Activated CD8-positive, alpha-beta T cell treated with anti-CD3 and anti-CD28 coated beads, Interleukin-2, amount 10 ng/mL, durations not matched to agents 7 days and 5 days (primary cell): ENCODE measurements at regions not wholly inside any gene's neighbourhood (a gene's known extent, or its start where the extent isn't known, plus 50 kb on each side); places are given as distances from the start of the nearest gene placed in this dataset.

Experiments used
- ATAC-seq: fragments of 150-1000 bp; cut with Tn5 transposase; one replicate; pipeline ENCODE4 v1.10.0; 2021; ENCODE audit warnings: moderate library complexity
- CTCF ChIA-PET: fragments of 350-600 bp; sonication (Branson Sonifier 250); formaldehyde crosslinking; loops from one replicate; lab custom pipeline; 2021; ENCODE audit warnings: antibody characterized with exemption; lab: Charles Lee
- POLR2A ChIA-PET: fragments of 350-600 bp; sonication (Branson Sonifier 250); formaldehyde crosslinking; loops from one replicate; lab custom pipeline; 2021; ENCODE audit warnings: antibody characterized with exemption; lab: Charles Lee
- DNase-seq: peaks from one replicate; pipeline ENCODE4 v3.0.0-alpha.2; 2020
- H3K27ac Mint-ChIP-seq: one replicate; pipeline ENCODE4 v1.8.0; 2021; ENCODE audit warnings: mild to moderate bottlenecking, mixed read lengths
- H3K27me3 Mint-ChIP-seq: one replicate; pipeline ENCODE4 v1.8.0; 2021; ENCODE audit warnings: low read depth, mixed read lengths
- H3K36me3 Mint-ChIP-seq: one replicate; pipeline ENCODE4 v1.8.0; 2021; ENCODE audit warnings: low read depth, mixed read lengths
- H3K4me1 Mint-ChIP-seq: one replicate; pipeline ENCODE4 v1.8.0; 2021; ENCODE audit warnings: low read depth, mixed read lengths
- H3K4me3 Mint-ChIP-seq: one replicate; pipeline ENCODE4 v1.8.0; 2021; ENCODE audit warnings: mild to moderate bottlenecking, mixed read lengths
- H3K9me3 Mint-ChIP-seq: one replicate; pipeline ENCODE4 v1.8.0; 2022; ENCODE audit warnings: mixed read lengths; ENCODE audit not compliant: insufficient read depth

DNA sequence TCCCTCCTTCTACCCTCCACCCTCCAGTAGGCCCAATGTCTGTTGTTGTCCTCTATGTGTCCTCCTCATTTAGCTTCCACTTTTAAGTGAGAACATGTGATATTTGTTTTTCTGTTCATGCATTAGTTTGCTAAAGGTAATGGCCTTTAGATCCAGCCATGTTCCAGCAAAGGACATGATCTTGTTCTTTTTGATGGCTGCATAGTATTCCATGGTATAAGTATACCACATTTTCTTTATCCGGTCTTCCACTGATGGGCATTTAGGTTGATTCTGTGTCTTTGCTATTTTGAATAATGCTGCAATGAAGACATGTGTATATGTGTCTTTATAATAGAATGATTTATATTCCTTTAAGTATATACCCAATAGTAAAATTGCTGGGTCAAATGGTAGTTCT lies 232.5 kb upstream of the PRR16 start:
- no peak for DNase-seq
- Mint-ChIP-seq H3K27me3 (no peaks in the 10 kb centered on the region), H3K4me3 (no peak overlapping the region), H3K4me1 (no peaks in the 10 kb centered on the region), H3K36me3 (no peaks in the 10 kb centered on the region), H3K27ac (no peak overlapping the region), H3K9me3 (no peaks in the 10 kb centered on the region)
- POLR2A ChIA-PET: no interaction called here
- CTCF ChIA-PET: no interaction called here
- no peak for ATAC-seq

DNA sequence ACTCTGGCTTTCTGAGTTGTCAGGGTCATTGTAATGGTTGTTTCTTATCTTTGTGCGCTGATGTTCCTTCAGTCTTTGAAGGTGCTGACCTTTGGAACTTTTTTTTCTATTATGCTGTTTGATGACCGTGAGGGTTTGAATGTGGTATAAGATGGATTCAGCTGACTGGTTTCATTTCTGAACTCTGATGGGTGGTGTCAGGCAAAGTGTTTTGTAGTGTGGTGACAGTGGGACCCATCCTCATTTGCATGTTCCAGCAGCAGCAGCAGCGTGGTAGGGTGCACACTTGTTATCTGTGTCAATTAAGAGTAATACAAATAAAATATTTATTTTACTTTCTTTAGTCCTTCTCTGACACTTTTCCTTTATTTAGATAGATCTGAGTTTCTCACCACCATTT lies 227.7 kb upstream of the PRR16 start:
- DNase-seq (no peak), ATAC-seq (no peak)
- Mint-ChIP-seq H3K9me3 (no peaks in the 10 kb centered on the region), H3K36me3 (no peaks in the 10 kb centered on the region), H3K4me1 (no peaks in the 10 kb centered on the region), H3K27ac (no peak overlapping the region), H3K27me3 (no peaks in the 10 kb centered on the region), H3K4me3 (no peak overlapping the region)
- CTCF ChIA-PET: no interaction called here
- POLR2A ChIA-PET: no interaction called here

DNA sequence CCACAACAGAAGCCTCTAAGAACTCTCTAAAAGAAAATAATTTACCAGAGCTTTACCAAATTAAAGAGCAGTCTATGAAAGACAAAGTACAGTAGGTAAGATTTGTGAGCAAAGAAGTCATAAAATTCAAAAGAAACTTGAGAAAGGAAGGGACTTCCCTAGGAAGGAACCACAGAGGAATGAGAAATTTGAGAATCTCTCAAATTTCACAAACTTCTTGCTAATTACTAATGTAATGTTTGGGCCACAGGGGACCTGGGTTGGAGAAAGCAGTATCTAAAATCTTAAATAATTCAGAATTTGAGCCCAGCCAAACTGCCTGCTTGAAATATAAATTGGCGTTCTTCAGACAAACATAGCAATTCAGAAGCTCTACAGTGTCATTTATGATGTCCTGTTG lies 225.0 kb upstream of the PRR16 start:
- H3K27me3 Mint-ChIP-seq: no peaks in the 10 kb centered on the region
- no peaks in the 10 kb centered on the region for H3K4me1 Mint-ChIP-seq
- ATAC-seq (no peak), DNase-seq (no peak)
- no peaks in the 10 kb centered on the region for H3K36me3 Mint-ChIP-seq
- no peak overlapping the region for H3K4me3 Mint-ChIP-seq
- ChIA-PET POLR2A (no interaction called here), CTCF (no interaction called here)
- no peak overlapping the region for H3K27ac Mint-ChIP-seq
- no peaks in the 10 kb centered on the region for H3K9me3 Mint-ChIP-seq

DNA sequence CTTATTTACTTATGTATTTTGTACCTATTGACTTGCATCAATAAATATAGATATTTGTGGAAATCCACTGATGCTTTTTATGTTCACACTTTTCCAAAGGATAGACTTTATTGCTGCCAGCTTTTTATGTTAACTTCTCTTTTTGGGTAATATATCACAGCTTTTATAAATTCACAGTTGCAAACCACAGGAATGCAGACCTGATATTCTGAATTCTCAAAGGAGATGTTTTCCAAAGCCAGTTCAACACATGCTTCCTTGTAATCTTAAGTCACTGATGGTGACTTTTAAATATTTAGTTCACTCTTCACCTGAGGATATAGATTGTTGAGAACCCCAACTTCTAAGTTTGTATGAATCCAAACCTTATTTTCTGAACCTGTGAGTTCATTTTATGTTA lies 223.4 kb upstream of the PRR16 start:
- Mint-ChIP-seq H3K36me3 (no peaks in the 10 kb centered on the region), H3K27me3 (no peaks in the 10 kb centered on the region), H3K4me1 (no peaks in the 10 kb centered on the region), H3K4me3 (no peak overlapping the region), H3K9me3 (no peaks in the 10 kb centered on the region), H3K27ac (no peak overlapping the region)
- ChIA-PET POLR2A (no interaction called here), CTCF (no interaction called here)
- DNase-seq: no peak
- ATAC-seq: no peak

DNA sequence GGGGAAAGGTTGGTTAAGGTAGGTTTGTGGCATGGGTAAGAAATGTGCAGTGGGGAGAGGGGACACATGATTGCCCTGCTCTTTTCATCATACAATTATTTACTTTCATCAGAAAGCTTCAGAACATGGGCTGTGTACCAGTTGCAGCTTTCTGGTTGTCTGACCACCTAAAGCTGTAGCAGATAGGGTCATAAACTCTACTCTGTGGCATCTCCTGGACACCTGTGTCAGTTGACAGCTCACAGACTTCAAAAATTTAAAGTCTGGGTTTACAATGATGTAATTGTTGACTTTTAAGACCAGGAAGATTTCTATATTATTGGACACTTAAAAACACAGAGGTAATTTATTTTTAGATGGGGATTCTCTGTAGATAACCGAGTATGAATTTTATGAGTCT lies 222.7 kb upstream of the PRR16 start:
- ChIA-PET CTCF (no interaction called here), POLR2A (no interaction called here)
- Mint-ChIP-seq H3K4me3 (no peak overlapping the region), H3K9me3 (no peaks in the 10 kb centered on the region), H3K27ac (no peak overlapping the region), H3K36me3 (no peaks in the 10 kb centered on the region), H3K4me1 (no peaks in the 10 kb centered on the region), H3K27me3 (no peaks in the 10 kb centered on the region)
- ATAC-seq: no peak
- no peak for DNase-seq

DNA sequence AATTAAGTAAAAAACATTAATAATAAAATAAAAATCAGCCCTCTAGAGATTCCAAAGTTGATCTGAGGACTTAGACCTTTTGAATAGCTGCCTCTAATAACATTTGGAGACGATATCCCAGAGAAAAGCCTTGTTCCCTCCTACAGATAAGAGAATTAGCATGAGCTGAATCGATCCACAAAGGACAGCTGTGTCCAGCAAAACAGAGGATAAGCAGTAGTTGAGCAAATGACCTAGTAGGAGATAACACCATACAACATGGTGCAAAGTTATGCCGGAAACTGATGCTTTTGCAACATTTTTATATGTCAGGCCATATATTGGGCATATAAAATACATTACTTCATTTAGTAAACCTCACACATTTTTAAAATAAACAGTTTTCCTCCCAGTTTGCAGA lies 212.2 kb upstream of the PRR16 start:
- H3K27ac Mint-ChIP-seq: no peak overlapping the region
- H3K27me3 Mint-ChIP-seq: no peaks in the 10 kb centered on the region
- H3K9me3 Mint-ChIP-seq: no peaks in the 10 kb centered on the region
- no peak for ATAC-seq
- H3K4me3 Mint-ChIP-seq: no peak overlapping the region
- CTCF ChIA-PET: no interaction called here
- no peaks in the 10 kb centered on the region for H3K36me3 Mint-ChIP-seq
- no peak for DNase-seq
- POLR2A ChIA-PET: no interaction called here
- no peaks in the 10 kb centered on the region for H3K4me1 Mint-ChIP-seq

DNA sequence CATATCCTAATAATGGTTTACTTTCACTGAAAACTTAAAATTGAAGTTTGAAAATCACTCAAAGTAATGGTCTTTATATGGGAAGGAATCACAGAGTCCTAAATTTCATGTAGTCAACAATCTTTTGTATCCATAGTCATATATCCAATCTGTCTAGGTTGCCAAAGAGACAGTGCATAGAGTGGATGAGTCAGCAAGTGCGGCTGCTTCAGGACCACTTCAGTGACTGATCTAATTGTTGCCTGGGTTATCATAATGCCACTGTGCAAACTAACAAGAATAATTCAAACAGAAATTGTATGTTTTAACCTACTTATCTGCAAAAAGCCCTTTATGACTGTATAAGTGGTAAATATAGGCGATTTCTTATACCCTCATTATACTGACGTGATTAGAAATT lies 211.3 kb upstream of the PRR16 start:
- DNase-seq (no peak), ATAC-seq (no peak)
- no peaks in the 10 kb centered on the region for H3K27me3 Mint-ChIP-seq
- no peaks in the 10 kb centered on the region for H3K9me3 Mint-ChIP-seq
- no peaks in the 10 kb centered on the region for H3K4me1 Mint-ChIP-seq
- no peaks in the 10 kb centered on the region for H3K36me3 Mint-ChIP-seq
- H3K27ac Mint-ChIP-seq: no peak overlapping the region
- ChIA-PET CTCF (no interaction called here), POLR2A (no interaction called here)
- no peak overlapping the region for H3K4me3 Mint-ChIP-seq

DNA sequence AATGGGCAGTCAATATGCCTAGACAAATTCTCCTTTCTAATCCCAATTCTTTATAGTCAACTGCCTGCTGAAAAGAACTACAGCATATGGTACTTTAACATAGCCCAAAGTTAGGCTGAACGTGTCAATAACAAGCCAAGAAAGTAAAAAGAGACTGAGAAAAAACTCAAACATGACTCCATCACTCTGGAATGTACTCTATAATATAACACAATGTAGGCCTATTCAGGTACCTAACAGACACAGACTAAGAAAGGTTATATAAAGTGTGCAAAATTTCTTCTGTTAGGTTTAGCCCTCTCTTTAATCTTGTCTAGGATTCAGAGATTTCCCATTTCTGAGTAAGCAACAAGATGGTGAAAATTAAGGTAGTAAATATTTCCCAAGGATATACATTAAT lies 209.7 kb upstream of the PRR16 start:
- ATAC-seq (no peak), DNase-seq (no peak)
- no peaks in the 10 kb centered on the region for H3K4me1 Mint-ChIP-seq
- ChIA-PET POLR2A (no interaction called here), CTCF (no interaction called here)
- H3K4me3 Mint-ChIP-seq: no peak overlapping the region
- no peaks in the 10 kb centered on the region for H3K36me3 Mint-ChIP-seq
- H3K27ac Mint-ChIP-seq: no peak overlapping the region
- H3K9me3 Mint-ChIP-seq: no peaks in the 10 kb centered on the region
- H3K27me3 Mint-ChIP-seq: no peaks in the 10 kb centered on the region

DNA sequence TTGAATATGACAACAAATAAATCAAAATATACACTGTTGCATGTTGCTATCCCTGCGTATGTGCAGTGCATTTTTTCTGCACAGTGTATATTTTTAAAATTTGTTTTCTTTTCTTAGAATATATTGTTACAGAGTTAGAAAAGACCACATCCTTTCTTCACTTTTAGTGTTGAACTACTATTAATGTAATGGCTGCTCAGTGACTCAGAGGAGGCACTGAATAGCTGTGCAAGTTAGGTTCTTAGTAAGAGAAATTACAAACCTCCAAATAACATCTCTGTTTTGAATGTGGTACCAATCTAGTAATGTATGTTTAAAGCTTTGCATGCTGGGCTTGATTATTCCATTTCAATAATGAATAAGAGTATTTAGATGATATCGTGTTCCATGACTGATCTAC lies 208.9 kb upstream of the PRR16 start:
- POLR2A ChIA-PET: no interaction called here

DNA sequence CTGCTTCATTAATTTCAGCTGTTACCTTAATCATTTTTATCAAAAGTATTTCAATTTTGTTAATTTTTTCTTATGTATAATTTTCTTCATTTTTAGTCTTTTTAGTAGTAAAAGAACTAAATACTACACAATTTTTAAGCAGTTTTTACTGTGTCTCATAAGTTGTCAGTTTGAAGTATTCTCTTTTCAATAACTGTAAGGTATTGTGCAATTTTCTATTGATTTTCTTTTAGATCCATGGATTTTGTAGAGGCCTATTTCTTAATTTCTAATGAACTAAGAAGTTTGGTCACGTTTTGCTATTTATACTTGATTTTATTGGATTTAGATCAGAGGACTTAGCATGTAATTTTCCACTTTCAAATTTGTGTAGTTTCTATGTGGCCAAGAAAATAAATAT lies 207.7 kb upstream of the PRR16 start:
- Mint-ChIP-seq H3K4me1 (no peaks in the 10 kb centered on the region), H3K27me3 (no peaks in the 10 kb centered on the region), H3K36me3 (no peaks in the 10 kb centered on the region), H3K27ac (no peak overlapping the region), H3K9me3 (no peaks in the 10 kb centered on the region), H3K4me3 (no peak overlapping the region)
- ChIA-PET CTCF (no interaction called here), POLR2A (no interaction called here)
- DNase-seq (no peak), ATAC-seq (no peak)

More for the DNA sequence above, 208.9 kb upstream of the PRR16 start:
- Mint-ChIP-seq H3K9me3 (no peaks in the 10 kb centered on the region), H3K4me1 (no peaks in the 10 kb centered on the region), H3K4me3 (no peak overlapping the region), H3K36me3 (no peaks in the 10 kb centered on the region), H3K27me3 (no peaks in the 10 kb centered on the region), H3K27ac (no peak overlapping the region)
- CTCF ChIA-PET: no interaction called here
- DNase-seq: no peak
- ATAC-seq: no peak

DNA sequence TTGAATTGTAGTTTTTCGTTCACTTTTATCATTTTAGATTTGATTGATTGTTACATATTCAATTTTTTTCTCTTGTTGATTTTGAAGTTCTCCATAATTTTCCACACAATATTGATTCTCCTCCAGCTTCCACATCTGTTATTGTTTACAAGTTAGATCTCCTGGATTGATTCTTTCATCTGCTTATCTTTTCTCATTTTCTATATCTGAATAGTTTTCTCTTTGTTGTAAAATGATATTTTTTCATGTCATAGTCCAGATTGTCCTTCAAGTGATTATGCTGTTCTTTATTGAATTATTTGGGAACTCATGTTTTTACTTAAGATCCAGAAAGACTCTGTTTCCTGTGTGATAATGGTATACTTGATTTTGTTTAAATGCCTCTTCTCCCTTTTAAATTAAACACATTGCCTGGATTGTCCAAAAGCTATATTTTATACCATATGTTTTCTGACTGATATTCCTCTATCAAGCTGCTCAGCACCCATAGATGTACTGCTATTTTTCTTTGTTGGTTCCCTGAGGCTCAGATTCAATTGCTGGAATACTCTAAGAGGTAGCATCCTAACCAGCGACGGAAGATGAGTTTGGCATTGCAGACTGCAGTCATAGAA lies 206.6 kb upstream of the PRR16 start:
- no peak for ATAC-seq
- CTCF ChIA-PET: interaction anchor here (1.6 kb wide), 1 partner anchor 29 kb away, joined by 3 read pairs; no protein-coding TSS in a partner anchor

DNA sequence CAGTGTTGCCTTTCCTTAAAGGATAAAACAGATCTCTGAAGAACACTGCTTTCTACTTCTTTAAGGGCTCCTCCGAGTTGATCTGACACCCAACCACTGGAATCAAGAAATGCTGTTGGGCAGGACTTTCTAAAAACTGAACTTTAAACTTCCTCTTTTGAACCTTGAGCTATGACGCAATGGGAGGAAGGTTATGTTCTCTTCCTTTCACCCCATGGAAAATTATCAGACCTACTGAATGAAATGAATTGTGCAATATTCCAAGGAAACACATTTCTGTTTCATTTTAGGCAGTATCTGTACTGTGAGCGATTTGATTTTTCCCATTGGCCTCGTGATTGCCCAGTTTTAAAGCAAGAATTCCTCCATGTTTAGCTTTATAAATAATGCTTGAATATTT lies 206.0 kb upstream of the PRR16 start:
- H3K4me3 Mint-ChIP-seq: no peak overlapping the region
- ChIA-PET CTCF (interaction anchor here (1.6 kb wide), 1 partner anchor 28 kb away, joined by 3 read pairs; no protein-coding TSS in a partner anchor), POLR2A (no interaction called here)
- no peaks in the 10 kb centered on the region for H3K36me3 Mint-ChIP-seq
- H3K27ac Mint-ChIP-seq: no peak overlapping the region
- DNase-seq (no peak), ATAC-seq (no peak)
- no peaks in the 10 kb centered on the region for H3K4me1 Mint-ChIP-seq
- H3K9me3 Mint-ChIP-seq: no peaks in the 10 kb centered on the region
- no peaks in the 10 kb centered on the region for H3K27me3 Mint-ChIP-seq

More for the DNA sequence above, 206.6 kb upstream of the PRR16 start:
- no peak for DNase-seq
- no peak overlapping the region for H3K27ac Mint-ChIP-seq
- H3K27me3 Mint-ChIP-seq: no peaks in the 10 kb centered on the region
- H3K36me3 Mint-ChIP-seq: no peaks in the 10 kb centered on the region
- no peaks in the 10 kb centered on the region for H3K4me1 Mint-ChIP-seq
- POLR2A ChIA-PET: no interaction called here
- no peak overlapping the region for H3K4me3 Mint-ChIP-seq
- no peaks in the 10 kb centered on the region for H3K9me3 Mint-ChIP-seq

DNA sequence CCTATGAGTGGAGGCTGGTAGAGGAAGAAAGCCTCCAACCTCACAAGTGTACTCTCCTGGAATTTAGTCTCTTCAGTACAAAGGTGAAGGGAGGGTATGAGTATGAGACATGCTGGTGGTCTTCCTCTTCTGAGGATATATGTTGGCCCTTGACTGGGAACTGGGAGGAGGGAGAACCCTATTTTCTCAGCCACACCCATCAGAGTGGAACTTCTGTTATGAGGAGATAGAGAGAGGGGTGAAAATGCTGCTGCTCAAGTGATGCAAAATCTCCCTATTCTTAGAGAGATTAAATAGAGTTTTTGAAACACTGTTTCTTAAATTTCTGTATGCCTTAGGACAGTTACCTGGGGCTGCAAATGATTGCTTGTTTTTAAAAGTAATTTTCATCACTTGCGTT lies 203.4 kb upstream of the PRR16 start:
- ChIA-PET CTCF (no interaction called here), POLR2A (no interaction called here)
- Mint-ChIP-seq H3K4me3 (no peak overlapping the region), H3K9me3 (no peaks in the 10 kb centered on the region), H3K36me3 (no peaks in the 10 kb centered on the region), H3K27ac (no peak overlapping the region), H3K4me1 (no peaks in the 10 kb centered on the region), H3K27me3 (no peaks in the 10 kb centered on the region)
- DNase-seq: no peak
- no peak for ATAC-seq
